DND-41 (cell line): ENCODE measurements at regions not wholly inside any gene's neighbourhood (a gene's known extent, or its start where the extent isn't known, plus 50 kb on each side); places are given as distances from the start of the nearest gene placed in this dataset.

Experiments
- ATAC-seq: fragments of 200-7000 bp; cut with Tn5 transposase; 3 replicates; pipeline ENCODE4 v1.9.1; 2021; ENCODE audit warnings: low read depth; ENCODE audit not compliant: insufficient read depth
- DNase-seq: peaks from one replicate; pipeline ENCODE4 v3.0.0-alpha.2; 2020
- H2AFZ ChIP-seq: 2 replicates; pipeline ENCODE4 v1.6.0; 2012; ENCODE audit warnings: low read depth, low read length
- H3K27ac ChIP-seq: 2 replicates; pipeline ENCODE4 v1.5.1; 2012; ENCODE audit warnings: low read length, inconsistent platforms
- H3K27me3 ChIP-seq: fragments of 200-600 bp; sonication (generic); 2 replicates; pipeline ENCODE4 v1.6.0; 2012; ENCODE audit warnings: low read length, mild to moderate bottlenecking, inconsistent platforms; ENCODE audit not compliant: insufficient read depth, poor library complexity
- H3K36me3 ChIP-seq: 2 replicates; pipeline ENCODE4 v1.5.1; 2012; ENCODE audit warnings: low read length, inconsistent platforms; ENCODE audit not compliant: insufficient read depth
- H3K4me1 ChIP-seq: 2 replicates; pipeline ENCODE4 v1.5.1; 2012; ENCODE audit warnings: mild to moderate bottlenecking, low read length; ENCODE audit not compliant: insufficient read depth
- H3K4me2 ChIP-seq: 2 replicates; pipeline ENCODE4 v1.6.0; 2012; ENCODE audit warnings: mild to moderate bottlenecking, moderate library complexity, low read length, inconsistent platforms; ENCODE audit not compliant: insufficient read depth
- H3K4me3 ChIP-seq, 2 experiments: fragments of 200-600 bp in 1 of 2; shearing (Covaris generic) in 1 of 2; 2 replicates each; pipeline ENCODE4 v1.5.1; 2012 to 2016; ENCODE audit warnings: inconsistent platforms in 2 of 2, low read length in 2 of 2, mild to moderate bottlenecking in 2 of 2, low read depth in 1 of 2, moderate library complexity in 1 of 2
- H3K79me2 ChIP-seq: 2 replicates; pipeline ENCODE4 v1.6.0; 2012; ENCODE audit warnings: low read length, inconsistent platforms; ENCODE audit not compliant: insufficient read depth
- H3K9ac ChIP-seq: 2 replicates; pipeline ENCODE4 v1.6.0; 2012; ENCODE audit warnings: low read depth, mild to moderate bottlenecking, inconsistent platforms, low read length, moderate library complexity
- H3K9me3 ChIP-seq: 2 replicates; pipeline ENCODE4 v1.5.1; 2012; ENCODE audit warnings: low read length, moderate library complexity, mild to moderate bottlenecking, inconsistent platforms; ENCODE audit not compliant: insufficient read depth, severe bottlenecking
- H4K20me1 ChIP-seq: 2 replicates; pipeline ENCODE4 v1.6.0; 2012; ENCODE audit warnings: low read length; ENCODE audit not compliant: insufficient read depth
- EZH2 ChIP-seq: IDR thresholded peaks from 3 replicates; pipeline ENCODE4 v1.6.1; 2012; ENCODE audit warnings: borderline replicate concordance, low read depth, mild to moderate bottlenecking, moderate library complexity, low read length, inconsistent platforms; ENCODE audit not compliant: severe bottlenecking
- TF ChIP-seq, protein P1 (sequence below): IDR thresholded peaks from 2 replicates; pipeline ENCODE4 v1.5.1; 2012; ENCODE audit warnings: borderline replicate concordance, low read length, moderate library complexity, mild to moderate bottlenecking; ENCODE audit not compliant: poor library complexity, severe bottlenecking; ENCODE audit errors: extremely low read depth

DNA sequence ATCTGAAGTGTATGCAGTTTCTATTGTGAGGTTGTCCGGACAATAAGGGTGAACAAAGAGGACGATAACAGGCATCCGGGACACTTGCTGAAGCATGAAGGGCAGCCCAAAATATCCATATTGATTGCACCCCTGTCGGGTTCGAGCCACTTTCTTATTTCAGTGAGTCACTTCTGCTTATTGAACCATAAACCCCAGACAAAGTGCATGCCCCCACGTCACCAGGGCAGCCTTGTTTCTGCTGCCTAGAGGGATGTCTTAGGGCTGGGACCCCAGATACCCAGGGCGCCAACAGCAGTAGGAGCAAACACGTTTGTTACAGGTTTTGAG lies 175.3 kb upstream of the LYZL1 start:
- TF ChIP-seq EZH2 = no peak
- TF ChIP-seq, protein P1, sequence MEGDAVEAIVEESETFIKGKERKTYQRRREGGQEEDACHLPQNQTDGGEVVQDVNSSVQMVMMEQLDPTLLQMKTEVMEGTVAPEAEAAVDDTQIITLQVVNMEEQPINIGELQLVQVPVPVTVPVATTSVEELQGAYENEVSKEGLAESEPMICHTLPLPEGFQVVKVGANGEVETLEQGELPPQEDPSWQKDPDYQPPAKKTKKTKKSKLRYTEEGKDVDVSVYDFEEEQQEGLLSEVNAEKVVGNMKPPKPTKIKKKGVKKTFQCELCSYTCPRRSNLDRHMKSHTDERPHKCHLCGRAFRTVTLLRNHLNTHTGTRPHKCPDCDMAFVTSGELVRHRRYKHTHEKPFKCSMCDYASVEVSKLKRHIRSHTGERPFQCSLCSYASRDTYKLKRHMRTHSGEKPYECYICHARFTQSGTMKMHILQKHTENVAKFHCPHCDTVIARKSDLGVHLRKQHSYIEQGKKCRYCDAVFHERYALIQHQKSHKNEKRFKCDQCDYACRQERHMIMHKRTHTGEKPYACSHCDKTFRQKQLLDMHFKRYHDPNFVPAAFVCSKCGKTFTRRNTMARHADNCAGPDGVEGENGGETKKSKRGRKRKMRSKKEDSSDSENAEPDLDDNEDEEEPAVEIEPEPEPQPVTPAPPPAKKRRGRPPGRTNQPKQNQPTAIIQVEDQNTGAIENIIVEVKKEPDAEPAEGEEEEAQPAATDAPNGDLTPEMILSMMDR = no peak

DNA sequence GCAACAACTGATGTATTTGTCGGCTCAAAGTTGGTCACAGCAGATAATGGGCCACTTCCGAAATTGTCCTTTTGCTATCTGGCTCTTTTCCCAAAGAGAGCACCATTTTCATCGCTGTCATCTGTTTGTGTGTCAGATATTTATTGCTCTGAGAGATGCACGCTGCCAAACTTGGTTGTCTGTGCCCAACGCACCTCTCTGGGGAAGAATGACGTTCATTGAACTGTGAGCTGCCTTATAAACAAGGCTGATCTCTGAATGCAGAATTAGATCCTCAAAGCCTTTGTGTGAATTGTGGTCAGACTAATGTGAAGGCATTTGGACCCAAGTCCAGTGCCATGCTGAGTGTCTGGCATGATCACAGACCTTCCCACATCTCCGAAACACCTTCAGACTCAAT lies 174.7 kb upstream of the LYZL1 start:
- Histone ChIP-seq H4K20me1 (no peaks in the 10 kb centered on the region), H3K4me3 (no peak overlapping the region), H3K4me1 (no peaks in the 10 kb centered on the region), H3K36me3 (no peaks in the 10 kb centered on the region), H3K27me3 (no peaks in the 10 kb centered on the region), H3K79me2 (no peaks in the 10 kb centered on the region), H3K9me3 (peaks cover 6% of the 10 kb centered on the region), H3K4me2 (no peak overlapping the region), H3K27ac (no peak overlapping the region), H2AFZ (no peak overlapping the region), H3K9ac (no peak overlapping the region)
- TF ChIP-seq, protein P1 = no peak
- no peak for TF ChIP-seq EZH2
- DNase-seq (no peak), ATAC-seq (no peak)

More for the DNA sequence above, 175.3 kb upstream of the LYZL1 start:
- Histone ChIP-seq H3K9ac (no peak overlapping the region), H3K27me3 (no peaks in the 10 kb centered on the region), H2AFZ (no peak overlapping the region), H3K4me3 (no peak overlapping the region), H4K20me1 (no peaks in the 10 kb centered on the region), H3K9me3 (peaks cover 6% of the 10 kb centered on the region), H3K4me1 (no peaks in the 10 kb centered on the region), H3K36me3 (no peaks in the 10 kb centered on the region), H3K4me2 (no peak overlapping the region), H3K79me2 (no peaks in the 10 kb centered on the region), H3K27ac (no peak overlapping the region)
- DNase-seq = no peak
- ATAC-seq = no peak

DNA sequence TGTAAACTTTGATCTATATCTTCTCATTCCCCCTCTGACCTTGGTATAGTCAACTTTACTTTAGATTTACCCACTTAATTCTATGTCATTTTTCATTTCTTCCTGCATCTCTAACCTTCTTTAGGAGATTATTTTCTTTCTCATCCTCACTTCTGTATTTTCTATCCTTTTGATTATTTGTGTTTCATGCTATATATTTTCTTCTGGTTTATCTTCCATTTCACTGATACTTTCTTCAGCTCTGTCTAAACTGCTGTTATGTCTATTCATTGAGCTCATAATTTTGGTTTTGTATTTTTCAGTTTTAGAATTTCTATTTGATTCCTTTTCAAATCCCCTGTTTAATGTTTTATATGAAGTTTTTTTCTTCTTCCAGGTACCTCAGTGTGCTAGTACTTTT lies 171.1 kb upstream of the LYZL1 start:
- Histone ChIP-seq H3K4me2 (no peak overlapping the region), H2AFZ (no peak overlapping the region), H3K4me1 (no peaks in the 10 kb centered on the region), H3K27ac (no peak overlapping the region), H3K9me3 (peaks cover 8% of the 10 kb centered on the region), H3K79me2 (no peaks in the 10 kb centered on the region), H3K27me3 (no peaks in the 10 kb centered on the region), H4K20me1 (no peaks in the 10 kb centered on the region), H3K9ac (no peak overlapping the region), H3K4me3 (no peak overlapping the region), H3K36me3 (no peaks in the 10 kb centered on the region)
- TF ChIP-seq, protein P1 = no peak
- TF ChIP-seq EZH2 = no peak
- DNase-seq (no peak), ATAC-seq (no peak)

DNA sequence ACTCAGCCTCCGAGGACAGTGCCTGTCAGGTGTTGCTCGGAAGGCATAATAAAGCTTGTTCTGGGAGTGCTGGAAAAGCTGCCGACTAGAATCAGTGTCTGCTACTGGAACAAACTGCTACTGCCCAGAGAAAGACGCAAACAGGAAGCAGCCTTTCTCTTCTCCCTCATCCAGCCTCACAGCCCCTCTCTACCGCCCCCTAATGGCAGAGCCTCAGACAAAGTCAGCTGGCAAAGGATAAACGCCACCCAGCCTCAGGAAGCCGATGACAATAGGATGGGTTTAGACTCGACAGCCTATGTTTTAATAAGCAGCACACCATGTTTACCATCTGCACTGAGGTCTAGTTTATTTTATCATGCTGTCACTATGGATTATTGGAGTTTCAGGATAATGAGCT lies 169.5 kb upstream of the LYZL1 start:
- no peak overlapping the region for H3K4me3 ChIP-seq
- no peaks in the 10 kb centered on the region for H3K27me3 ChIP-seq
- no peak overlapping the region for H3K9ac ChIP-seq
- peaks cover 8% of the 10 kb centered on the region for H3K9me3 ChIP-seq
- H2AFZ ChIP-seq = no peak overlapping the region
- no peaks in the 10 kb centered on the region for H3K4me1 ChIP-seq
- ATAC-seq (no peak), DNase-seq (peak; percentile 30)
- H3K4me2 ChIP-seq = no peak overlapping the region
- no peaks in the 10 kb centered on the region for H3K36me3 ChIP-seq
- no peak for TF ChIP-seq EZH2
- TF ChIP-seq, protein P1 = peak; percentile 52
- H4K20me1 ChIP-seq = no peaks in the 10 kb centered on the region
- H3K79me2 ChIP-seq = no peaks in the 10 kb centered on the region
- H3K27ac ChIP-seq = no peak overlapping the region
